PFSK-1 (cell line): ENCODE measurements at regions not wholly inside any gene's neighbourhood (a gene's known extent, or its start where the extent isn't known, plus 50 kb on each side); places are given as distances from the start of the nearest gene placed in this dataset.

Experiments
- POLR2AphosphoS5 ChIP-seq: IDR thresholded peaks from 2 replicates; pipeline ENCODE4 v1.6.1; 2012; ENCODE audit warnings: low read depth, mild to moderate bottlenecking, control low read depth, low read length, moderate library complexity
- TF ChIP-seq, protein P1 (sequence below), 2 experiments: IDR thresholded peaks; 2 replicates each; pipeline versions ENCODE4 v1.6.1 to v1.8.0; 2011 to 2012; ENCODE audit warnings: low read depth in 2 of 2, low read length in 2 of 2, control low read depth in 1 of 2, inconsistent platforms in 1 of 2, mild to moderate bottlenecking in 1 of 2, moderate library complexity in 1 of 2; ENCODE audit not compliant: insufficient read depth in 1 of 2

- no peak for TF ChIP-seq POLR2AphosphoS5
- TF ChIP-seq, protein P1, sequence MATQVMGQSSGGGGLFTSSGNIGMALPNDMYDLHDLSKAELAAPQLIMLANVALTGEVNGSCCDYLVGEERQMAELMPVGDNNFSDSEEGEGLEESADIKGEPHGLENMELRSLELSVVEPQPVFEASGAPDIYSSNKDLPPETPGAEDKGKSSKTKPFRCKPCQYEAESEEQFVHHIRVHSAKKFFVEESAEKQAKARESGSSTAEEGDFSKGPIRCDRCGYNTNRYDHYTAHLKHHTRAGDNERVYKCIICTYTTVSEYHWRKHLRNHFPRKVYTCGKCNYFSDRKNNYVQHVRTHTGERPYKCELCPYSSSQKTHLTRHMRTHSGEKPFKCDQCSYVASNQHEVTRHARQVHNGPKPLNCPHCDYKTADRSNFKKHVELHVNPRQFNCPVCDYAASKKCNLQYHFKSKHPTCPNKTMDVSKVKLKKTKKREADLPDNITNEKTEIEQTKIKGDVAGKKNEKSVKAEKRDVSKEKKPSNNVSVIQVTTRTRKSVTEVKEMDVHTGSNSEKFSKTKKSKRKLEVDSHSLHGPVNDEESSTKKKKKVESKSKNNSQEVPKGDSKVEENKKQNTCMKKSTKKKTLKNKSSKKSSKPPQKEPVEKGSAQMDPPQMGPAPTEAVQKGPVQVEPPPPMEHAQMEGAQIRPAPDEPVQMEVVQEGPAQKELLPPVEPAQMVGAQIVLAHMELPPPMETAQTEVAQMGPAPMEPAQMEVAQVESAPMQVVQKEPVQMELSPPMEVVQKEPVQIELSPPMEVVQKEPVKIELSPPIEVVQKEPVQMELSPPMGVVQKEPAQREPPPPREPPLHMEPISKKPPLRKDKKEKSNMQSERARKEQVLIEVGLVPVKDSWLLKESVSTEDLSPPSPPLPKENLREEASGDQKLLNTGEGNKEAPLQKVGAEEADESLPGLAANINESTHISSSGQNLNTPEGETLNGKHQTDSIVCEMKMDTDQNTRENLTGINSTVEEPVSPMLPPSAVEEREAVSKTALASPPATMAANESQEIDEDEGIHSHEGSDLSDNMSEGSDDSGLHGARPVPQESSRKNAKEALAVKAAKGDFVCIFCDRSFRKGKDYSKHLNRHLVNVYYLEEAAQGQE (IDR thresholded peaks at IDR 0.05; ENCODE audit: insufficient read depth in 1 of 2, low read depth in 2 of 2, low read length in 2 of 2), result no peak
These were observed 77.7 kb upstream of the ATP2B1 start for GRCh38 chr12:89786177-89786810.
